ENCODE measurements at regions not wholly inside any gene's neighbourhood (a gene's known extent, or its start where the extent isn't known, plus 50 kb on each side); places are given as distances from the start of the nearest gene placed in this dataset.

GRCh38 chr15:93235269-93235668 lies 146.3 kb upstream of the RGMA start (continued):
- TF ChIP-seq CHD7 (IDR thresholded peaks at IDR 0.05; ENCODE audit: insufficient replicate concordance, low read length): no peak
- TF ChIP-seq CHD2 (IDR thresholded peaks at IDR 0.05; ENCODE audit: low read length): no peak
- no peak for TF ChIP-seq EZH2 (IDR thresholded peaks at IDR 0.05; ENCODE audit: low read depth, low read length, severe bottlenecking)
- TF ChIP-seq MAFK (IDR thresholded peaks at IDR 0.05; ENCODE audit: low read depth, low read length): no peak

Measured in H1 (cell line).